ENCODE measurements at regions not wholly inside any gene's neighbourhood (a gene's known extent, or its start where the extent isn't known, plus 50 kb on each side); places are given as distances from the start of the nearest gene placed in this dataset.

DNA sequence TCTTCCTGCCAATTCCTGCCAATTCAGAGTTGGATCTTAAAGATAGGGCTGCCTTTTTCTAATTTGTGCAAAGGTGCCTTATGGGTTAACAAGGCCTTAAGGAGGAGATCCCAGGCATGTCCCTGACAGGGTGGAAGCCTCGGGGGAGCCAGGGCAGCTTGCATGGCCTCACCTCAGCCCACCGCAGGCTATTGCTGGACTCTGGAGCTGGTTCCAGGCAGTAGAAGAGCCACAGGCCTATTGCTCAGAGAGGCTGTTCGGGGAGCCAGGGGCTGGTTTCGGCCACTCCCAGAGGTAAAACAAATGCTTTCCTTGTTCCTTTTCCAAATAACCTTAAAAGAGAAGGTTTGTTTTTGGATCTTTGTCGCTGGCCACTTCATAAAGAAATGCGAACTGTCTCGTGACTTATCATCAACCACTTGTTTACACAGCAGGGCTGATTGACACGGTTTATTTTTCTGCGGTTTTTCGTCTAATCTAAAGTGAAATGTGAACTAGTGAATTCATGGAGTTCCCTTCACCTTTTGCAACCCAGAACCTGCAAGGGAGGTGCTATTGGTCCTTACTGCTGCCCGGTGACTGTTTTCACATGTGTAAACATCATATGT is 108.6 kb downstream of the APOB start:
- no peak overlapping the region for H3K4me3 ChIP-seq (ENCODE audit: low read length)
- no peak for TF ChIP-seq CTCF (IDR thresholded peaks at IDR 0.05; ENCODE audit: insufficient read depth, low read depth, low read length, missing control alignments)
- DNase-seq (ENCODE audit: low read depth), result no peak

GRCh38 chr2:20934236-20934635 is 109.6 kb downstream of the APOB start:
- no peak overlapping the region for H3K4me3 ChIP-seq (ENCODE audit: low read length)
- no peak for DNase-seq (ENCODE audit: low read depth)
- TF ChIP-seq CTCF (IDR thresholded peaks at IDR 0.05; ENCODE audit: insufficient read depth, low read depth, low read length, missing control alignments), result no peak

DNA sequence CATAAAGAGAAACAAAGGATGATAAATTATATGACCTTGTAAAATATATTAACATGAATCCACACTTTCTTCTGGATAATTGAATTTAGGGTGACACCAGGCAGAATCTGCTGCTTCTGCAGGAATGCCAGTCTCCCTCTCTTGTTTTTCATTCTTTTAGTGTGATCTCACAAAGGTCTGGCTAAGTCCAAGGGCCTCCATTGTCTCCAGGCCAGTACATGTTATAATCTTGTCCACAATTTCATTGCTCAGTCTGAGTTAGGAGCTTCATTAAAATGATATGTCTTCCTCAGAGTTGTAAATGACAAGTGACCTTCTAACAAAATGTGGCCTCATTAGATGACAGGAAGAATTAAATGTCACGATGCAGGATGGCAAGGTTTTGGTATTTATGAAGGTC is 110.2 kb downstream of the APOB start:
- no peak for TF ChIP-seq CTCF (IDR thresholded peaks at IDR 0.05; ENCODE audit: insufficient read depth, low read depth, low read length, missing control alignments)
- no peak for DNase-seq (ENCODE audit: low read depth)
- H3K4me3 ChIP-seq (ENCODE audit: low read length), result no peak overlapping the region

GRCh38 chr2:20931346-20931745 is 108.4 kb upstream of the LDAH start:
- no peak for DNase-seq (ENCODE audit: low read depth)
- TF ChIP-seq CTCF (IDR thresholded peaks at IDR 0.05; ENCODE audit: insufficient read depth, low read depth, low read length, missing control alignments), result no peak
- no peak overlapping the region for H3K4me3 ChIP-seq (ENCODE audit: low read length)

- DNase-seq (ENCODE audit: low read depth), result peak; percentile 64
- TF ChIP-seq CTCF (IDR thresholded peaks at IDR 0.05; ENCODE audit: insufficient read depth, low read depth, low read length, missing control alignments), result no peak
- no peak overlapping the region for H3K4me3 ChIP-seq (ENCODE audit: low read length)
Measured at GRCh38 chr2:20930928-20931327, 108.0 kb upstream of the LDAH start.

GRCh38 chr2:20929721-20930120 is 106.8 kb upstream of the LDAH start:
- no peak overlapping the region for H3K4me3 ChIP-seq (ENCODE audit: low read length)
- DNase-seq (ENCODE audit: low read depth), result no peak
- TF ChIP-seq CTCF (IDR thresholded peaks at IDR 0.05; ENCODE audit: insufficient read depth, low read depth, low read length, missing control alignments), result no peak

GRCh38 chr2:20928617-20929016 is 105.7 kb upstream of the LDAH start:
- no peak for DNase-seq (ENCODE audit: low read depth)
- H3K4me3 ChIP-seq (ENCODE audit: low read length), result no peak overlapping the region
- no peak for TF ChIP-seq CTCF (IDR thresholded peaks at IDR 0.05; ENCODE audit: insufficient read depth, low read depth, low read length, missing control alignments)

Measured in epithelial cell of esophagus (primary cell).